ENCODE measurements at regions not wholly inside any gene's neighbourhood (a gene's known extent, or its start where the extent isn't known, plus 50 kb on each side); places are given as distances from the start of the nearest gene placed in this dataset.

- Histone ChIP-seq H3K79me2 (ENCODE audit: control insufficient read depth in 1 of 2, insufficient read depth in 2 of 2, low read length in 2 of 2) (no peaks in the 10 kb centered on the region), H3K4me3 (ENCODE audit: extremely low read depth in 1 of 4, insufficient read depth in 2 of 4, low read depth in 3 of 4, low read length in 4 of 4) (no peak overlapping the region), H2BK15ac (ENCODE audit: low read length) (no peak overlapping the region), H4K8ac (ENCODE audit: extremely low read depth, insufficient read depth, low read length) (no peak overlapping the region), H3K36me3 (ENCODE audit: control insufficient read depth in 2 of 4, insufficient read depth in 4 of 4, low read length in 3 of 4) (no peaks in the 10 kb centered on the region), H2BK120ac (replicated peaks; ENCODE audit: low read depth, low read length) (no peak overlapping the region), H3K27me3 (replicated peaks in 1 of 4; ENCODE audit: control insufficient read depth in 3 of 4, extremely low read depth in 1 of 4, insufficient read depth in 3 of 4, low read length in 3 of 4) (no peaks in the 10 kb centered on the region), H4K91ac (replicated peaks; ENCODE audit: insufficient read length, low read length) (no peak overlapping the region), H2AFZ (ENCODE audit: low read length) (no peak overlapping the region), H3K9ac (replicated peaks in 1 of 4; ENCODE audit: extremely low read depth in 1 of 4, low read depth in 3 of 4, low read length in 3 of 4) (no peak overlapping the region), H2AK5ac (ENCODE audit: low read depth, low read length) (no peak overlapping the region), H4K5ac (ENCODE audit: insufficient read length, low read depth, low read length) (no peak overlapping the region), H3K9me3 (ENCODE audit: insufficient read depth in 2 of 2, low read depth in 1 of 2, low read length in 1 of 2) (no peaks in the 10 kb centered on the region), H3K14ac (ENCODE audit: insufficient read length) (no peak overlapping the region), H4K20me1 (replicated peaks in 1 of 2; ENCODE audit: control insufficient read depth in 1 of 2, insufficient read depth in 2 of 2, low read length in 2 of 2) (no peaks in the 10 kb centered on the region), H3K18ac (ENCODE audit: extremely low read depth, low read length) (no peak overlapping the region), H3K4me1 (replicated peaks in 1 of 4; ENCODE audit: control insufficient read depth in 3 of 4, insufficient read depth in 4 of 4, low read length in 3 of 4) (peaks cover 0 to 12% (median 5%) of the 10 kb centered on the region in 4 experiments; a peak in 2 of 7 replicates), H2BK5ac (ENCODE audit: low read depth, low read length) (no peak overlapping the region), H2BK12ac (ENCODE audit: low read depth, low read length) (no peak overlapping the region), H3K23ac (ENCODE audit: insufficient read length) (no peak overlapping the region), H2BK20ac (ENCODE audit: low read length) (no peak overlapping the region), H3K27ac (ENCODE audit: low read depth, low read length) (no peak overlapping the region), H3K4me2 (ENCODE audit: insufficient read depth in 1 of 2, low read depth in 2 of 2, low read length in 2 of 2) (no peak overlapping the region), H3K56ac (replicated peaks; ENCODE audit: insufficient read length, low read depth, low read length) (no peak overlapping the region), H3K23me2 (ENCODE audit: low read depth, low read length) (no peaks in the 10 kb centered on the region), H3K4ac (replicated peaks; ENCODE audit: insufficient read length, low read depth, low read length) (no peak overlapping the region), H3K79me1 (ENCODE audit: low read depth, low read length) (no peaks in the 10 kb centered on the region)
- POLR2A ChIA-PET (ENCODE audit: partially characterized antibody), result no interaction called here
- DNase-seq (ENCODE audit: low read depth in 1 of 2, low spot score in 2 of 2) (no peak), FAIRE-seq (no peak)
- CTCF ChIA-PET (ENCODE audit: partially characterized antibody), result interaction anchor here (1.2 kb wide), 1 partner anchor 36 kb away, joined by 3 read pairs; no protein-coding TSS in a partner anchor
- 84% methylated on average over 2 of the region's 2 CpGs; no CpG with 5 or more reads in 1 of the 2 experiments for WGBS, 2 experiments (ENCODE audit: extremely low coverage in 1 of 2, insufficient coverage in 1 of 2, insufficient read length in 1 of 2, insufficient replicate concordance in 2 of 2, low coverage in 1 of 2, low lambda C conversion rate in 2 of 2, missing lambda C conversion rate in 1 of 2)
- no peak for TF ChIP-seq BACH1 (IDR thresholded peaks at IDR 0.05; ENCODE audit: low read length)
- TF ChIP-seq CHD2 (IDR thresholded peaks at IDR 0.05; ENCODE audit: low read length), result no peak
- TF ChIP-seq EP300 (IDR thresholded peaks at IDR 0.05; ENCODE audit: borderline replicate concordance in 1 of 2, low read depth in 2 of 2, low read length in 2 of 2), result no peak
- TF ChIP-seq E2F6 (IDR thresholded peaks at IDR 0.05), result no peak
- TF ChIP-seq HDAC6 (IDR thresholded peaks at IDR 0.05; ENCODE audit: low read depth, low read length), result no peak
- no peak for TF ChIP-seq TCF12 (IDR thresholded peaks at IDR 0.05; ENCODE audit: low read depth, low read length)
- no peak for TF ChIP-seq GTF2F1 (IDR thresholded peaks at IDR 0.05; ENCODE audit: borderline replicate concordance, low read depth, low read length)
- TF ChIP-seq SAP30 (IDR thresholded peaks at IDR 0.05; ENCODE audit: insufficient read depth, insufficient replicate concordance, low read length), result no peak
- no peak for TF ChIP-seq CBX5 (IDR thresholded peaks at IDR 0.05; ENCODE audit: low read depth, low read length)
- TF ChIP-seq RFX5 (IDR thresholded peaks at IDR 0.05; ENCODE audit: borderline replicate concordance, low read depth, low read length), result no peak
- TF ChIP-seq SP4 (IDR thresholded peaks at IDR 0.05; ENCODE audit: low read length), result no peak
- no peak for TF ChIP-seq SUZ12 (IDR thresholded peaks at IDR 0.05; ENCODE audit: low read length)
- no peak for TF ChIP-seq ZNF274 (IDR thresholded peaks at IDR 0.05; ENCODE audit: borderline replicate concordance, extremely low read depth, low read length)
Measured at GRCh38 chr4:14445882-14446281, 556.4 kb upstream of the CPEB2 start.

Measured in H1 (cell line).